Stimulated activated naive CD4-positive, alpha-beta T cell (primary cell): ENCODE measurements at regions not wholly inside any gene's neighbourhood (a gene's known extent, or its start where the extent isn't known, plus 50 kb on each side); places are given as distances from the start of the nearest gene placed in this dataset.
"Not testable (repeated sequence)": the region's sequence is repeated elsewhere in the genome, so short reads cannot be mapped to it uniquely, and the experiment has no call there.

Experiments used
- DNase-seq, 6 experiments: peaks; one replicate each; lab custom pipeline; 2025; lab: John Stamatoyannopoulos, UW

DNA sequence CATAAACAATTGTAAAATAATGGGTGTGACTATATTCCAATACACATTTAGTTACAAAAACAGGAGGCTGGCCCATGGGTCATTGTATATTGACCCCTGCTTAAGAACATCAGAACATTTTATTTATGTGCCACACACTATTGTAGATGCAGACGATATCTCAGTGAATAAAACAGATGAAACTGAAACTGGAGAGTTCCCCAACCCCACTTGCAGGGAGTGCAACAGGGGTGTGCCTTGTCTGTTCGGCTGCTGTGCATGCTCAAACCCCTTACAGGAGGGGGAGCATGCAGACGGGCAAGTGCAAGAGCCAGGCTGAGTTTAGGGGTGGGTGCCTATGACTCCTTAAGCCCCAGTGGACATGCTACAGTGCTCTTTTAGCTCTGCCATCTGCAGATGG, 509.6 kb downstream of the IGSF11 start:
- DNase-seq: no peak

DNA sequence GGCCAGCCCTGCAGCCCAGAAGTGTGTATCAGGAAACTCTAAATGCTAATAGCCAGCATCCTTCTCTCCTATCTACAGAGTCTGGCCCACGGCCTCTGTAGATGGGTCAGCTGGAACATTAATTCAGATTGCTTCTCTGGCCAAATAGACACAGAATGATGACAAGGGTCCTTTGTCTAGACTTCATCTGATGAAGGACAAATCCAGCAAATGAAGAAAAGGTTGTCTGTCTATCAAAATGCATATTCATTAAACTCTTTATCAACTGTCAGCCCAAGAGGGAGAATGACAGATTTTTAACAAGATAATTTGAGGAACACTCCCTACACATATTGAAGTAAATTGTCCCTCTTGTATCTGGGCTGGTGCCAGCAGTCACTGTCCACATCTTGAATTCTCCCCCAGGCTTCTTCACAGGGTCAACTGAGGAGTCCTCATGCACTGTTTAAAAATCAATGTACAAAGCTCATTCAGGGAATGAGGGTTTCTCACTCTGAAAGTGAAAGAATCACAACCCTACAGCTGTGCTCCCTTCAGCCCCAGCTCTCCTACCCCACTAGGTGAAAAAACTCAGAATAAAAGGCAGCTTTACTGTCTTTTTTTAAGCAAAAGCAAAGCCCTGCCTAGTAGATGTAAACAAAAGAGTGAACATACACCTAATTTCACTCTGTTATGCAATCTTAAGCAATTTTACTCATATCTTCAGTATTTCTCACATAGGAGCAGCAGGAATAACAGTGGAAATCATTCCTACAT, 507.7 kb downstream of the IGSF11 start:
- no peak for DNase-seq

DNA sequence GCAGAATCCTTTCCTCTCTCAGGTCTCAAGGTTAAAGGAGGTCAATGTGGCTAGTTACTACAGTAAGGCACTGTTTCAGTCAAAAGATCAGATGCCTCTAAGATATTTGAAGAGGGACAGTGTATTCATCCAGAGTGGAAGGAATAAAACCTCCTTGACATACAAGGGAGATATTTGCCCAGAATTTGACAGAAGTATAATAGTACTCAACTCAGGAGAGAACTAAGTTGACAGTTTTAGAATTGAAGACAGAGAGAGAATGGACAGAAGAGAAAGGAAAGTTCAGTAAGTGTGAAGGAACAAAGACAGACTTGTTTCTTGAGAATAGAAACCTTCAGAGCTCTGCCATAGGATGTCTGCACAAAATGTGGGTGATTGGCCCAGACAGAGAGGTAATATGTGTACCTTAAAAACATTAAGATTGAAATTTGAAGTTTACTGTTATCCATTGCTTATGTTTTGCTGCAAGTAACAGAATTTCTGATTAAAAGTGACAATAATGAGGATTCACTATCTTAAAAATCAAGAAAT, 507.1 kb downstream of the IGSF11 start:
- no peak for DNase-seq

DNA sequence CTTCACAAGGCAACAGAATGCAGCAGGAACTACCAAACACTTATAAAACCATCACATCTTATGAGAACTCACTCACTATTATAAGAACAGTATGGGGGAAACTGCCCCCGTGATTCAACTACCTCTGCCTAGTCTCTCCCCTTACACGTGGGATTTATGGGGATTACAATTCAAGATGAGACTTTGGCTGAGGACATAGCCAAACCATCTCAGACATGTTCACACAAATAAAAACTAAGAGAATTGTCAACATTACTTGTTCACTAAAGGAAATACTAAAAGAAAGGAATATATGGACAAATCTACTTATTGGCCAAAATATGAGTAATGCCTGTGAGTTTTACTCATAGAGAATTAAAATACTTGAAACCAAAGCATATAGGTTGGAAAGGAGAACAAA, 505.1 kb downstream of the IGSF11 start:
- no peak for DNase-seq

DNA sequence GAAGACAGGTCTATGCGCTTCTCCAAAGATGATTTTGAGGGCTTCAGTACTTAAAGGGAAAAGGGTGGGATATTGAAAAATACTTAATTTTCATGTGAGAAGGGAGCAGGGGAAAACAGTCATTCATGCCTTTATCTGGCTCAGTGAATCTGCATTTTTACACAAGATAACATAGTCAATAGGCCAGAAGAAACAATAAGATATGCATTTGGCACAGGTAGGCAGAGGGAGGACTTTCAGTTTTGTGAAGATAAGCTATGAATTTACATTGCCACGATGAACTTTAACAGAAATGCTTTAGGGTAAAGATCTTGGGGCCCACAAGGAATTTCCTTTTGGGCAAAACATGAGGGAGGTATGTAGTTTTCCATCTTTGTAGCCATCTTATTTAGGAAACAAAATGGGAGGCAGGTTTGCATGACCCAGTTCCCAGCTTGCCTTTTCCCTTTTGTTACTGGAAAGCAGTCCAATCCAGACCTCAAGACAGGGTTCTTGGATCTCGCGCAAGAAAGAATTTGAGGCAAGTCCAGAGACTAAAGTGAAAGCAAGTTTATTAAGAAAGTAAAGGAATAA, 504.2 kb downstream of the IGSF11 start:
- DNase-seq: no peak

DNA sequence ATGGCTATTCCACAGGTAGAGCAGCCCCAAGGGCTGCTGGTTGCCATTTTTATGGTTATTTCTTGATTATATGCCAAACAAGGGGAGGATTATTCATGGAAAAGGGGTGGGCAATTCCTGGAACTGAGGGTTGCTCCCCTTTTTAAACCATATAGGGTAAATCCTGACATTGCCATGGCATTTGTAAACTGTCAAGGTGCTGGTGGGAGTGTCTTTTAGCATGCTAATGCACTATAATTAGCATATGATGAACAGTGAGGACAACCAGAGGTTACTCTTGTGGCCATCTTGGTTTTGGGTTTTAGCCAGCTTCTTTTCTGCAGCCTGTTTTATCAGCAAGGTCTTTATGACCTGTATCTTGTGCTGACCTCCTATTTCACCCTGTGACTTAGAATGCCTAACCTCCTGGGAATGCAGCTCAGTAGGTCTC, 503.7 kb downstream of the IGSF11 start:
- not testable (repeated sequence) for DNase-seq

DNA sequence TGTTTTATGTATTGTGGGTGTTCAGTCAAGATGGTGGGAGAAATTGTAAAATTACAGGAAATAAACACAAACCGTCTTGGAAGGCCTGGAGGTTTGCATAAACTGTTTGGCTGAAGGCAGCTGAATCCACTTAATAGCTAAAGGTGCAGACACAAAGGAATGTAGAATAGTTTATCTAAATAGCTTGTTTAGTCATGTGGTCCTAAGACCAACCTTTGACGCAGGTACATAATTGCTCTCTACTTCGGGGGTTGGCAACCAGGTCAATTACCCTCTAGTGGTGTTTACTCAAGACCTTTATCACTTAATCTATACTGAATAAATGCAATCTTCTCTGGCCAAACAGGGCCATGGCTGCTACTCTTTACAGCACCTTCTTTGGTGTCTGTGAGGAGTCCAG, 502.8 kb downstream of the IGSF11 start:
- DNase-seq: no peak

DNA sequence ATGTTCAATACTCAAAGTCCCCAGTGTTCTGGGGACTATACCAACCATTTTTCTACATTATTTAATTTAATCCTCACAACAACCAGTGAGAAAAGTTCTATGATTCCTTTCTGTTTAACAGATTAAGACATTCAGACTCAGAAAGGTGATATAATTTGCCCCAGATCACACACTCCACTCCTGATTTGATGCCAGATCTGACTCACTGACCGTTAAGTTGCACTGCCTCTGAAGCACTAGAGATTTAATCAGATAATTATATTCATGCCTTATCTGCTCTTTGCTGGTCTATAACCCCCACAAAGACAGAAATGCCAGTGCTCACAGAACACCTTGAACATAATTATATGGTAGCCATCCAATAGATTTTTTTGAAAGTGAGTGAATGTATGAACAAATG, 501.0 kb downstream of the IGSF11 start:
- DNase-seq: no peak

DNA sequence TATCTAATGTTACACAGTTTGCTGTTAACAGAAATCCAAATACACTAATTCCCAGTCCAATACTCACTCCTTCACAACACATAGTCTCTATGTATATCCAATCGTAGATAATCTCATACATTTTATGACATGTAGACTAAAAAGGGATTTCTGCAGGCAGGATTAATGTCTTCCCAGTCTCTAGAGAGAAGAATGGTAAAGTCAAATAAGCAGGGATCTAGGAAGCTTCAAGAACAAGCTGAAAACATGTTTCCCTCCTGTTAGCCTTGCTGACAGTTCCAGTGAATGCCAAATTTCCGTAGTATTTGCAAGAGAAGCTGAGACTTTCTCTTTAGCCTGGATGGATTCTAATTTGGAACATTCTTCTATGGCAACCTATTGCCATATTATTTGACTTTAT, 500.1 kb downstream of the IGSF11 start:
- DNase-seq: no peak

DNA sequence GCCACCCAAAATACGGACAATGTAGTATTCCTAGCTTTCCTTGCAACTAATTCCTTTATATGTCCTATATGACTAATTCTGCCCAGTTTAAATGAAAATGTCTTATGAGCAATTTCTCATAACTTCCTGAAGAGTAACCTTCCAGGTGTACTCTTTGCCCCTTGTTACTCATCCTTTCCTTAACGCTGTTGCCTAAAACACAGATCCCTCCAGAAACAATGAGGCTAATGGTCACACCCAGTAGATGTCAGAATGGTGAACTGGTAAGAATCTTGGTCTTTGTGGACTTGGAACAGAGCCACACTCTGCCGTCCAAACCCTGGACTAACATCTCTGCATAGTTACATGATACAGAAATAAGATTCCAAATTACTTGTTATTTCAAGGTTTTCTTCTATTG, 497.9 kb downstream of the IGSF11 start:
- no peak for DNase-seq

DNA sequence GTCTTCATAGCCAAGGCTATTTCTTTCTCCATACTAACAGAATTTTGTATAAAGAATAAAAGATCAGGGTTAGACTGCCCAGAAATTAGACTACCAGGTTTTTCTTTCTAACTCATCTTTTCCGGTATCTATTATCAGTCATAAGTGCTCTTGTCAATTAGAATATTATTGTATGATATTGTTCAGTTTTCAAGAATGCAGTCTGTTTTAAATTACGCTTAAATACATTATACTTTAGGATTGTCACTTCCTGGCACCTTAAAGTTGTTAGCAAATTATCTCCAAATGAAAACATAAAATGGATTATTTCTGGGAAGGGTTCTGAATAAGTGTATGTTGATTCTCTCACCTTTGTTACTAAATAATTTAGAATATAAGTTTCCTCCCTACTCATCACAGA, 497.2 kb downstream of the IGSF11 start:
- DNase-seq: no peak

DNA sequence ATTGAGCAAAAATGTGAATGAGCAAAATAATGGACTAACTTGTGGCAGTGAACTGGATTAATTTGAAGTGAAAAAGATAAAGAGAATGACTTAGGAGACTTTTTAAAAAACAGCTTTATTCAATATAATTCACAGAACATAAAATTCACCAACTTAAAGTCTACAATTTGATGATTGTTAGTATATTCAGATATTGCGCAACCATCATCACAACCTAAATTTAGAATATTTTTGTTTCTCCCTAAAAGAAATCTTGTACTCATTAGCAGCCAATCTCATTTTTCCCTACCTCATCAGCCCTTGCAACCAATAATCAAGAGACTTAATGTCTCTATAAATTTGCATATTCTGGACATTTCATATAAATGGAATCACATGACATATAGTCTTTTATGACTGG, 496.5 kb downstream of the IGSF11 start:
- no peak for DNase-seq

DNA sequence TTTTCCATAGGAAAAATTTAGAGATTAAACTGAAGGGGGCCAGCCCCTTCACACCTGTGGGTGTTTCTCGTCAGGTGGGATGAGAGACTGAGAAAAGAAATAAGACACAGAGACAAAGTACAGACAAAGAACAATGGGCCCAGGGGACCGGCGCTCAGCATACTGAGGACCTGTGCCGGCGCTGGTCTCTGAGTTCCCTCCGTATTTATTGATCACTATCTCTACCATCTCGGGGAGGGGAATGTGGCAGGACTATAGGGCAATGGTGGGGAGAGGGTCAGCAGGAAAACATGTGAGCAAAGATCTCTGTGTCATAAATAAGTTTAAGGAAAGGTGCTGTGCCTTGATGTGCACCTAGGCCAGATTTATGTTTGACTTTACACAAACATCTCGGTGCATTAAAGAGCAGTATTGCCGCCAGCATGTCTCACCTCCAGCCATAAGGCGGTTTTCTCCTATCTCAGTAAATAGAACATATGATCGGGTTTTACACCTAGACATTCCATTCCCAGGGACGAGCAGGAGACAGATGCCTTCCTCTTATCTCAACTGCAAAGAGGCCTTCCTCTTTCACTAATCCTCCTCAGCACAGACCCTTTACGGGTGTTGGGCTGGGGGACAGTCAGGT, 494.7 kb downstream of the IGSF11 start:
- DNase-seq: not testable (repeated sequence)

DNA sequence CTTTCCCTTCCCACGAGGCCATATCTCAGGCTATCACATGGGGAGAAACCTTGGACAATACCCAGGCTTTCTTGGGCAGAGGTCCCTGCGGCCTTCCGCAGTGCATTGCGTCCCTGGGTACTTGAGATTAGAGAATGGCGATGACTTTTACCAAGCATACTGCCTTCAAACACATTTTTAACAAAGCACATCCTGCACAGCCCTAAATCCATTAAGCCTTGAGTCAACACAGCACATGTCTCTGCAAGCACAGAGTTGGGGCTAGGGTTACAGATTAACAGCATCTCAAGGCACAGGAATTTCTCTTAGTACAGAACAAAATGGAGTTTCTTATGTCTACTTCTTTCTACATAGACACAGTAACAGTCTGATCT, 494.2 kb downstream of the IGSF11 start:
- not testable (repeated sequence) for DNase-seq

DNA sequence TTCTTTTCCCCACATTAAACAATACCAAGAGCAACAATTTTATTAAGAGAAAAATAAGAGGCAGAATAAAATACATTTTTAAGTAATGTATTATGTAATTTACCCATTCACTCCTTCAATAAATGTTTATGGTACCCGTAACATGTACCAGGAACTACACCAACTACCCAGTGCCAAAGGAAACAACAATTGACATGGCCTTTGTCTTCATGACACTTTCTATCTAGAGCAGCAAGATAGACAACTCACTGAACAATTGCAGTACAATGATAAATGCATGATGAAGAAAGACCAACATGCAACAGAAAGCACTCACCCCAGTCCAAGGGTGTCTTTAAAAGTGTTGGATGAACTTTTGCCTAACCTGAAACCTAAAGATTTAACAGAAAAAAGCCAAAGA, 493.8 kb downstream of the IGSF11 start:
- DNase-seq: no peak

DNA sequence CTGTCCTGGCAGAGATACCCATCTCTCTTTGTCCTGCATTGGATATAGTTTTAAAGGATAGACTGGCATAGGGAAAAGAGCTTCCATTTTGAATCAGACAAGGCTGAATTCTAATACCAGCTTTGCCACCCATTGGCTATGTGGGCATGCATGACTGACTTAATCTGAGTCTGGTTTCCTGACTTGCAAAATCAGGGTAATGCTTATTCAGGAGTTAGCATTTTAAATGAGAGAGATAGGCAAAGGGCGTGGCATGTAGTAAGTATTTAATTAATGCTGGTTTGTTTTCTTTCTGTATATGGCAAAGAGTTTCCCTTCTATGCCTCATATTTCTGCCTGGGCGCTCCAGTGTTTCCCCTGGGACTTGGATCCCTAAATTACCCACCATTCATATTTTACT, 492.9 kb downstream of the IGSF11 start:
- no peak for DNase-seq

DNA sequence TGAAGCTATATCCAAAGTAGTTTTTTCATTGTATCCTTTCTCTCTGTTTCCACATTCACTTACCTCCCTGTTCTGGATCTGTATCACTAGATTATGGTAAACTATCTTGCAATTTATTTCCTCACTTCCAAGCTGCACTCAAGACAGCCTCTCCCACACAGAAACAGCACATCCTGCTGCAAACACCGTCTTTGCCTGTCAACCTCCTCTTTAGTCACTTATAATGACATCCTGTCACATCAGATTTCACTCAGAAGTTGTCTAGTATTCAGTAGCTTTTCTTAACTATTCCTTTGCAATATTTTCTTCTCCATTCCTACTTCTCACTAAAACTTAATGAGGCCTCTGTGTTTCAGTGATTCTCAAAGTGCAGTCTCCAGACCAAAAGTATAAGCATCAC, 490.8 kb downstream of the IGSF11 start:
- no peak for DNase-seq

DNA sequence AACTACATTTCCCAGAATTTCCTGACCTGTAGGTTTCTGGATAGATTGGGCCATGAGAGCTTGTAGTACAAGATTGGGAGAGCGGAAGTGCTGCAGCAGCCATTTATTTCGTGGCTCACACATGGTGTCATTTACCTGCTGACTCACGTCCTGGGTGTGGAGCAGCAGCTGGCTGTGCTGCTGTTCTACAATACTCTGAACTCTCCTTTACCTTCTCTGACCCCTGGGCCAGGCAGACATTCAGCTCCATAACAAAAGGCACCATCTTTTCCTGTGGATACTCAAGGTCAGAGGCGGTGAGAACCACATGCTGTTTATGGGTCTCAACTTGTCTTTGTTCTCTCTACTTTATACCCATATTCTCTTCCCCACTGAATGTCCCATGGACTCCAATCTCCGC, 490.2 kb downstream of the IGSF11 start:
- DNase-seq: no peak

DNA sequence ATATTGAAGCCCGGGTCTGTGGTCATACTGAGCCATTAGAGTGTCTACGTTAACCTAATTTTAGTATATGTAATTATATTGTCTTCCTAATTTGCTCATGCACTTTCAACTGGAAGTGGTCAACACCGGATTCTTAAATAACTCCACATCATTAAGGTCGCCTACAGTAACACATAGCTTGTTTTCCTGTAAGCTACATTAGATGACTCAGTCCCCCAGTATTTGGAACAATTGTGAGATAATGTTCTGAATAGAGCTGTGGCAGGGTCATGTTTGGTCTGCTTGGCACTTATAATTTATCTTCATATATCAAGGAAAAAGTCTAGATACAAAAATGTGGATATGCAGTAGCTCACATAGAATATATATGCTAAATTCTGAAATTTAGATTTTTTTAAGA, 486.2 kb downstream of the IGSF11 start:
- no peak for DNase-seq

DNA sequence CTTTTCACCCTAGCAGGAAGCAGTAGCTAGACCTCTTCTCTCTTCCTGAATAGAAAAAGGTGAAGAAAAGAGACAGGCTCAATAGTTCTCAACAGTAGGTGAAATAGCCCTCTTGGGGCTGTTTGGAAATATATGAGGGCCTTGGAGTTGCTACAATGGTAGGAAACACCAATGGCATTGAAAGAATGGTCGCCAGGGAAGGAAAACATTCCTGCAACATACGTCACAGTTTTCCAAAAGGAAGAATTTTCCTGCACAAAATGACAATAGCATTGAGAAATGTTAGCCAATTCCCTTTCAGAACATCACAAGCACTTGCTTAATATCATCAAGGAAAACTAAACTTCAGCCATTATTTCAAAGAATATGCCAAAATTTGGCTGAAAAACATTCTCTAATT, 484.5 kb downstream of the IGSF11 start:
- DNase-seq: no peak

DNA sequence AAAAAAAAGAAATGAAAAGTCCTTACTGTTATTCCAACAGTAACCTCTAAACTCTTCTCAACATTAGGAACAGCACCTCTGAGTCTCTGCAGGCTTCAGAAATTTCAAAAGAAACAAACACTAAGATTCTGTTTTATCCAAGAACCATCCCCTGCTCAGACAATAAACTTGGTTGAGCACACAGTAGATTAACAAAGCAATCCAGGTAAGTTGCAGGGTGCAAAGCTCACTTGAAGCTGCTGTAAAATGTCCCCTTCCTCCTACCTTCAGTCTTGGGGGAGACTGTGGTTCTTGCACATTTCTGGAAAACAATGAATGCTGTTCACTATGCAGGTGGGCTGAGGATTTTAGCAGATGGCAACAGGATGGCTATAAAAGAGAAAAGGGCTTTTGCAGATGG, 484.1 kb downstream of the IGSF11 start:
- DNase-seq: no peak

DNA sequence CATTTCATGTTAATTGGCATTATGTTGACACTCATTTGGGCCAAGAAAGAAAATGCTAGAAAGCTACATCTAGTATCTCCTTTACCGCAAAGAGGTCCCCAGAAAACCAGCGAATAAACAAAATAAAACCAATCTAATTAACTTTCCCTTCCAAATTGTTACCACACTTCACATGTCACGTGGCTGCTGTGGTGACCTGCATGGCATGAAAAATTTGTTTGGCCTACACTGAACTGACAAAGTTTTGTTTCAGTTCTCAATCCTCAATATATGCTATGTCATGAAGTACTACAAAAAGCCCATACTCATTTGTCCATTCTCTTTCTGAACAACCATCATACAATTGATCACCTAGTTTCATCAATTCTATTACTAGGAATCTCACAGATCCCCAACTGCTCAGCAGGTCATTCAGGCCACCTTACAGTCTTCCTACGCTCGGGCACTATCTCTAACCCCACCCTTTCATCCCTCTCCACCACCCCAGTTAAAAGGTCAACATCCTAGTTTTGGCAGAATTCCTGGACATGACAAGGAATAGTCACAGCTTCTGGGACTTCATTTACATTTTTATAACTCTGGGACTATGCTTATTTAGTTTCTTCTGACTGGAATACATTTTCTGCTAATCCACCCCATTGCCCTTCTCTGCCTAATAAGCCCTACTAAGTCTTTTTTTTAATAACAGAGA, 480.4 kb downstream of the IGSF11 start:
- no peak for DNase-seq

DNA sequence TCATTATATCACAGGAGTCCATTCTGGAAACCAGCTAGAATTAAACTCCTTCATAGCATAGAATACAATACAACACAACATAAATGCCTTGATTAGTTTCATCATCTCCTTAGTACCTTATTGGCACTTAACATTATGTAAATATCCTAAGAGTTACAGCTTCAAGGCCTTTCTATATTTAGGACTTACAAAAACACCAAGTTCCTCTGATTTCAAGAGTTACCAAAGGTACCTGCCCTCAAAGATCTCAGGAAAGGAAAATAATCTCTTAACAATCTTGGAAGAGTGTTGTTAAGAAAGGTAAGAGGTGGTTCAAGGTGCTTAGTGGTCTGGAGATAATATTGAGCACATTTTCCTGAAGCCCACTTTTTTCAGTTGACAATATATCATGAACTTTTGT, 477.7 kb downstream of the IGSF11 start:
- no peak for DNase-seq
